OCI-LY1 (cell line): ENCODE measurements at regions not wholly inside any gene's neighbourhood (a gene's known extent, or its start where the extent isn't known, plus 50 kb on each side); places are given as distances from the start of the nearest gene placed in this dataset.

Experiments used
- EZH2 ChIP-seq: fragments of 200-600 bp; sonication (generic), shearing (Covaris generic); IDR thresholded peaks from 2 replicates; pipeline ENCODE4 v1.8.0; 2017; ENCODE audit warnings: borderline replicate concordance, mixed run types, mild to moderate bottlenecking, antibody characterized with exemption, low read length, moderate library complexity, mixed read lengths
- TF ChIP-seq, protein P1 (sequence below): fragments of 200-600 bp; sonication (generic), shearing (Covaris generic); IDR thresholded peaks from 2 replicates; pipeline ENCODE4 v1.5.1; 2017; ENCODE audit warnings: mild to moderate bottlenecking, antibody characterized with exemption, low read length, moderate library complexity, mixed read lengths

DNA sequence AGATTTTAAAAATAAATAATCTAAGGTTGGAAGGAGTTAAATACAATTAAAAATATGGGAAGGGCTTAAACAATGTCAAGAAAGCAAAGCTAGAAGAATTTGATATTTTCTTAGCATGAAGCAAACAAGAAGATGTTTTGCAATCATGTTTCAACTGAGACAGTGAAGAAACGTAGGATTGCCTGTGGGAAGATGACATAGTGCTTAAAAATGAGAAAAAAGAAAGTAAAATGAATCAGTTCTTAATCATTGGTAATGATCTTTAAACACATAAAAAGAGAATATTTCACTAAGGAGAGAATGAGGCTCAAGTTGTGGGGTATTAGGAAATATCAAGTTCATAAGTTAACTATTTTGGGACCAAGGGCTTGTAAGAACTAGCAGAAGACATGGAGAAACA lies 855.0 kb downstream of the METTL15 start:
- no peak for TF ChIP-seq EZH2
- TF ChIP-seq, protein P1, sequence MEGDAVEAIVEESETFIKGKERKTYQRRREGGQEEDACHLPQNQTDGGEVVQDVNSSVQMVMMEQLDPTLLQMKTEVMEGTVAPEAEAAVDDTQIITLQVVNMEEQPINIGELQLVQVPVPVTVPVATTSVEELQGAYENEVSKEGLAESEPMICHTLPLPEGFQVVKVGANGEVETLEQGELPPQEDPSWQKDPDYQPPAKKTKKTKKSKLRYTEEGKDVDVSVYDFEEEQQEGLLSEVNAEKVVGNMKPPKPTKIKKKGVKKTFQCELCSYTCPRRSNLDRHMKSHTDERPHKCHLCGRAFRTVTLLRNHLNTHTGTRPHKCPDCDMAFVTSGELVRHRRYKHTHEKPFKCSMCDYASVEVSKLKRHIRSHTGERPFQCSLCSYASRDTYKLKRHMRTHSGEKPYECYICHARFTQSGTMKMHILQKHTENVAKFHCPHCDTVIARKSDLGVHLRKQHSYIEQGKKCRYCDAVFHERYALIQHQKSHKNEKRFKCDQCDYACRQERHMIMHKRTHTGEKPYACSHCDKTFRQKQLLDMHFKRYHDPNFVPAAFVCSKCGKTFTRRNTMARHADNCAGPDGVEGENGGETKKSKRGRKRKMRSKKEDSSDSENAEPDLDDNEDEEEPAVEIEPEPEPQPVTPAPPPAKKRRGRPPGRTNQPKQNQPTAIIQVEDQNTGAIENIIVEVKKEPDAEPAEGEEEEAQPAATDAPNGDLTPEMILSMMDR, result no peak
